Natural killer cell treated with Interleukin-12 subunit alpha and Interleukin-12 subunit beta and Interleukin-15 and Interleukin-18, amount 100 ng/mL, for 72 hours (primary cell): ENCODE measurements at regions not wholly inside any gene's neighbourhood (a gene's known extent, or its start where the extent isn't known, plus 50 kb on each side); places are given as distances from the start of the nearest gene placed in this dataset.
A peak's percentile ranks its signal among the peaks of the same experiment; 100 is the strongest.
"Not testable (repeated sequence)": the region's sequence is repeated elsewhere in the genome, so short reads cannot be mapped to it uniquely, and the experiment has no call there.

Experiments used
- ATAC-seq, 2 donors: fragments of 150-1000 bp; cut with Tn5 transposase in 1 of 2; sonication (Bioruptor Pico), chemical (Tn5 transposase) in 1 of 2; 2 replicates each; pipeline ENCODE4 v1.10.0; 2021
- DNase-seq: peaks from one replicate; pipeline ENCODE4 v3.0.0; 2022; ENCODE audit warnings: low spot score
- H3K27ac Mint-ChIP-seq, 2 donors: 1 replicate in 1 of 2; 2 replicates in 1 of 2; pipeline ENCODE4 v1.8.0; 2022; ENCODE audit warnings: mixed read lengths in 2 of 2, mild to moderate bottlenecking in 1 of 2, moderate library complexity in 1 of 2
- H3K27me3 Mint-ChIP-seq, 2 donors: 1 replicate in 1 of 2; 2 replicates in 1 of 2; pipeline ENCODE4 v1.8.0; 2022; ENCODE audit warnings: mixed read lengths in 2 of 2
- H3K36me3 Mint-ChIP-seq: one replicate; pipeline ENCODE4 v1.8.0; 2022; ENCODE audit warnings: mixed read lengths
- H3K4me1 Mint-ChIP-seq, 2 donors: 1 replicate in 1 of 2; 2 replicates in 1 of 2; pipeline ENCODE4 v1.8.0; 2022; ENCODE audit warnings: low read depth in 2 of 2, mixed read lengths in 2 of 2, mild to moderate bottlenecking in 1 of 2
- H3K4me3 Mint-ChIP-seq: one replicate; pipeline ENCODE4 v1.8.0; 2022; ENCODE audit warnings: mixed read lengths
- H3K9me3 Mint-ChIP-seq: 2 replicates; pipeline ENCODE4 v1.8.0; 2022; ENCODE audit warnings: mixed read lengths

GRCh38 chr7:142587578-142588191, 161.6 kb upstream of the PRSS1 start:
- DNase-seq (no peak), ATAC-seq (peak; percentile 79 to 83)
- Mint-ChIP-seq H3K9me3 (no peaks in the 10 kb centered on the region), H3K4me3 (no peak overlapping the region), H3K27me3 (no peaks in the 10 kb centered on the region), H3K36me3 (no peaks in the 10 kb centered on the region), H3K27ac (no peak overlapping the region), H3K4me1 (no peaks in the 10 kb centered on the region)

GRCh38 chr7:142586611-142587010, 162.7 kb upstream of the PRSS1 start:
- no peak overlapping the region for H3K4me3 Mint-ChIP-seq
- peaks cover 3 to 4% of the 10 kb centered on the region in 2 donors for H3K4me1 Mint-ChIP-seq
- no peaks in the 10 kb centered on the region for H3K27me3 Mint-ChIP-seq
- no peaks in the 10 kb centered on the region for H3K9me3 Mint-ChIP-seq
- ATAC-seq: no peak
- DNase-seq: no peak
- no peak overlapping the region for H3K27ac Mint-ChIP-seq
- no peaks in the 10 kb centered on the region for H3K36me3 Mint-ChIP-seq

- H3K4me3 Mint-ChIP-seq: no peak overlapping the region
- ATAC-seq (no peak), DNase-seq (no peak)
- H3K27me3 Mint-ChIP-seq: no peaks in the 10 kb centered on the region
- no peaks in the 10 kb centered on the region for H3K36me3 Mint-ChIP-seq
- H3K9me3 Mint-ChIP-seq: no peaks in the 10 kb centered on the region
- H3K4me1 Mint-ChIP-seq: peaks cover 7 to 11% of the 10 kb centered on the region in 2 donors
- H3K27ac Mint-ChIP-seq: no peak overlapping the region
These were observed 163.8 kb upstream of the PRSS1 start for GRCh38 chr7:142585425-142585824.

GRCh38 chr7:142584765-142585164, 164.5 kb upstream of the PRSS1 start:
- no peaks in the 10 kb centered on the region for H3K9me3 Mint-ChIP-seq
- H3K4me1 Mint-ChIP-seq: peaks cover 10 to 12% of the 10 kb centered on the region in 2 donors
- H3K27me3 Mint-ChIP-seq: no peaks in the 10 kb centered on the region
- no peak overlapping the region for H3K4me3 Mint-ChIP-seq
- ATAC-seq: no peak
- H3K27ac Mint-ChIP-seq: no peak overlapping the region
- no peaks in the 10 kb centered on the region for H3K36me3 Mint-ChIP-seq
- no peak for DNase-seq

GRCh38 chr7:142583446-142583845, 165.8 kb upstream of the PRSS1 start:
- ATAC-seq: peak in 1 of 2 donors; percentile 34
- Mint-ChIP-seq H3K4me1 (peaks cover 13 to 15% of the 10 kb centered on the region in 2 donors), H3K9me3 (no peaks in the 10 kb centered on the region), H3K4me3 (no peak overlapping the region), H3K27me3 (no peaks in the 10 kb centered on the region), H3K36me3 (no peaks in the 10 kb centered on the region), H3K27ac (no peak overlapping the region)
- DNase-seq: no peak

DNA sequence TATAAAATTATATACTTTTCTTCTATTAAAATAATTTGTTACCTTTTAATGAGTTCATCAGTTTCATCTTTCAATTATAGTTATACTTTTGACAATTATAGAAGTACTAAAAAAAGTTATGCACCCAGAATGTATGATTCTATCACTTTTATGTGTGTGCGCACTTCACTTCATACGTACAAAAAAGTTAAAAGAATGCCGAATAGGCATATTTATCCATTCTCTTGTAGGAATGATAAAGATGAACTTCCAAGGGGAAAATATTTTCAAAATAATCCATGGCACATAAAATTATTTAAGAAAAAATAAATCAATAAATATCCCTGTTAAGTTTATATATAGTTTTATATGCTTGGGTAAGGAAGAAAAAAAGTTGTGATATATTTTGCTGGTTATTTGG, 166.9 kb upstream of the PRSS1 start:
- no peaks in the 10 kb centered on the region for H3K36me3 Mint-ChIP-seq
- H3K4me3 Mint-ChIP-seq: no peak overlapping the region
- DNase-seq (no peak), ATAC-seq (no peak)
- no peak overlapping the region for H3K27ac Mint-ChIP-seq
- H3K27me3 Mint-ChIP-seq: no peaks in the 10 kb centered on the region
- no peaks in the 10 kb centered on the region for H3K9me3 Mint-ChIP-seq
- H3K4me1 Mint-ChIP-seq: peaks cover 13 to 15% of the 10 kb centered on the region in 2 donors

DNA sequence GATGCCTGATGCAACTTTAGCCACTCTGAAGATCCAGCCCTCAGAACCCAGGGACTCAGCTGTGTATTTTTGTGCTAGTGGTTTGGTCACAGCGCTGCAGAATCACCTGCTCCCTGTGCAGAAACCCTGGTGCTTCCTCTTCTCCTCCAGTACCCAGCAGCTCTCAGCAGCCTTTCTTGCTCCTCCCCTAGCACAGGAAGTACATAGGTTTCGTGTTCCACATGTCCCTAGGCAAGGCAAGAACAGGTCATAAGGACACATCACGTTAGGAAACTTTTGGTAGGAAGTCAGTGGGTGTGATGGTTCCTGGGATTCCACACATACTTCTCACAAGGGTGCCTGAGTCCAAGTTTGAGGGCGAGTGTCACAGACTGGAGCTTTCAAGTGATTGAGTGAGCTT, 167.9 kb upstream of the PRSS1 start:
- DNase-seq (no peak), ATAC-seq (peak; percentile 69 to 71)
- no peaks in the 10 kb centered on the region for H3K9me3 Mint-ChIP-seq
- peaks cover 13 to 15% of the 10 kb centered on the region in 2 donors for H3K4me1 Mint-ChIP-seq
- no peaks in the 10 kb centered on the region for H3K36me3 Mint-ChIP-seq
- no peak overlapping the region for H3K27ac Mint-ChIP-seq
- H3K4me3 Mint-ChIP-seq: no peak overlapping the region
- no peaks in the 10 kb centered on the region for H3K27me3 Mint-ChIP-seq

- Mint-ChIP-seq H3K4me1 (peaks cover 13 to 15% of the 10 kb centered on the region in 2 donors), H3K27ac (no peak overlapping the region), H3K36me3 (no peaks in the 10 kb centered on the region), H3K4me3 (no peak overlapping the region), H3K27me3 (no peaks in the 10 kb centered on the region), H3K9me3 (no peaks in the 10 kb centered on the region)
- DNase-seq (no peak), ATAC-seq (no peak)
These were observed 169.3 kb upstream of the PRSS1 start for GRCh38 chr7:142579946-142580345.

- H3K4me1 Mint-ChIP-seq, ATAC-seq, H3K27ac Mint-ChIP-seq, H3K27me3 Mint-ChIP-seq, DNase-seq, H3K4me3 Mint-ChIP-seq, H3K9me3 Mint-ChIP-seq, H3K36me3 Mint-ChIP-seq: not testable (repeated sequence)
These were observed 173.9 kb upstream of the PRSS1 start for GRCh38 chr7:142575351-142575750.

DNA sequence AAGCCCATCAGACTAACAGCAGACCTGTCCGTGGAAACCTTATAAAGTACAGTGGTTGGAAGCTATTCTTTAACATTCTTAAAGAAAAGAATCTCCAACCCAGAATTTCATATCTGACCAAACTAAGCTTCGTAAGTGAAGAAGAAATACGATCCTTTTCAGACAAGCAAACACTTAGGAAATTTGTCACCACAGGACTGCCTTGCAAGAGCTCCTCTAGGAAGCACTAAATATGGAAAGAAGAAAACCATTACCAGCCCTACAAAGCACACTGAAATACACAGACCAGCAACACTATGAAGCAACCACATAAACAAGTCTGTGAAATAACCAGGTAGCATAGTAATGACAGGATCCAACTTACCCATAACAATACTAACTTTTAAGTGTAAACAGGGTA, 177.7 kb upstream of the PRSS1 start:
- H3K27ac Mint-ChIP-seq: no peak overlapping the region
- H3K4me1 Mint-ChIP-seq: peaks cover 0 to 3% of the 10 kb centered on the region in 2 donors
- H3K4me3 Mint-ChIP-seq: no peak overlapping the region
- ATAC-seq (no peak), DNase-seq (no peak)
- no peaks in the 10 kb centered on the region for H3K9me3 Mint-ChIP-seq
- peaks cover 2 to 9% of the 10 kb centered on the region in 2 donors for H3K27me3 Mint-ChIP-seq
- H3K36me3 Mint-ChIP-seq: no peaks in the 10 kb centered on the region

GRCh38 chr7:142569851-142570250, 179.4 kb upstream of the PRSS1 start:
- no peak overlapping the region for H3K4me3 Mint-ChIP-seq
- DNase-seq (no peak), ATAC-seq (no peak)
- no peaks in the 10 kb centered on the region for H3K9me3 Mint-ChIP-seq
- no peak overlapping the region for H3K27ac Mint-ChIP-seq
- H3K27me3 Mint-ChIP-seq: peaks cover 5 to 14% of the 10 kb centered on the region in 2 donors
- H3K4me1 Mint-ChIP-seq: peaks cover 0 to 3% of the 10 kb centered on the region in 2 donors
- H3K36me3 Mint-ChIP-seq: no peaks in the 10 kb centered on the region

DNA sequence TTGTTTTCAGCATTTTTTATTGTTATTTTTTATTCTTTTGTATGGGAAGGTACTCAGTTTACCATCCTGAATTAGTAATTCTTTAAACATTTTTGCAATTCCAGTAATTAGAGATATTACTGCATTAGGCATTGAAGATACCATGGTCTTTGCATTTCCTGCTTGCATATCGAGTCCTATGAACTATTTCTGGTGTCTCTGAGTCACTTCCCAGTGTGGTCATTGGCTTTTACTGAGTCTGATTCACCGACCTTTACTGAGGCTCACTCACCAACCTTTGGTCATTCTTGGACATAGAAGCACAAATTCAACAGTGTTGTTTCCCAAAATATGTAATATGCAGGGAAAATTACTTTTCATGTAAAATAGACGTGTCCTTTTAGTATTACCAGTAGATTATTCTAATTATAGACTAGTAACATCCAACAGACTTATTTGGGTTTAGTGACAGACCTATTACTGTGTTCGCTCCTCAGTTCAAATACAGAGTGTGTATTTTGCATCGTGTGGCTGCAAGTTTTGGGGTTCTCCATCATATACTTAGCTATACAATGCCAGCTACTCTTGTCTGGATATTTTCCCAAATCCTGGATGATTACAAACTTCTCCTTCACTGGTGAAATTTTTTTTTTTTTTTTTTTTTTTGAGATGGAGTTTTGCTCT, 180.7 kb upstream of the PRSS1 start:
- ATAC-seq (peak; percentile 57 to 63), DNase-seq (no peak)
- Mint-ChIP-seq H3K27ac (no peak overlapping the region), H3K9me3 (no peaks in the 10 kb centered on the region), H3K4me3 (no peak overlapping the region), H3K27me3 (peaks cover 7 to 18% of the 10 kb centered on the region in 2 donors), H3K36me3 (no peaks in the 10 kb centered on the region), H3K4me1 (peaks cover 0 to 6% of the 10 kb centered on the region in 2 donors)

GRCh38 chr7:142567201-142568075, 181.8 kb upstream of the PRSS1 start:
- no peak for ATAC-seq
- H3K36me3 Mint-ChIP-seq: no peaks in the 10 kb centered on the region

DNA sequence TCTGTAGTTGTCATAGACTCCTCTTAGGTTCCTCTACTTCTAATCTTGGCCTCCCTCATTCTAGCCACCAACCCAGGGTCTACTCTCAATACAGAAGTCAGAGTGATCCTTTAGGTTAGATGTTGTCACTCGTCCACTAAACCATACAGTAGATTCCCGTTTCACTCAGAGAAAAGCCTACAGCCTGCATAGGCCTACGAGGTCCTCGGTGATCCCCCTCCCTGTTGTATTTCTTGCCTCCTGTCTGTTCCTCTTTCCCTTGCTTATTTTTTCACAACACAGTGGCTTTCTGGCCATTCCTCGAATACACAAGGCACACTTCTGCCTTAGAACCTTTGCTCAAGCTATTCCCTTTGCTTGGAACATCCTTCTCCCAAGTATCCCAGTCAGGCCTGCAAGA, 183.0 kb upstream of the PRSS1 start:
- ATAC-seq: no peak
- no peak overlapping the region for H3K27ac Mint-ChIP-seq

More at GRCh38 chr7:142567201-142568075, 181.8 kb upstream of the PRSS1 start:
- Mint-ChIP-seq H3K27ac (no peak overlapping the region), H3K4me1 (peaks cover 0 to 6% of the 10 kb centered on the region in 2 donors), H3K27me3 (peaks cover 8 to 23% of the 10 kb centered on the region in 2 donors), H3K4me3 (no peak overlapping the region), H3K9me3 (no peaks in the 10 kb centered on the region)
- no peak for DNase-seq

More for the DNA sequence above, 183.0 kb upstream of the PRSS1 start:
- DNase-seq: no peak
- peaks cover 0 to 6% of the 10 kb centered on the region in 2 donors for H3K4me1 Mint-ChIP-seq
- no peaks in the 10 kb centered on the region for H3K36me3 Mint-ChIP-seq
- no peaks in the 10 kb centered on the region for H3K9me3 Mint-ChIP-seq
- no peak overlapping the region for H3K4me3 Mint-ChIP-seq
- peaks cover 12 to 32% of the 10 kb centered on the region in 2 donors for H3K27me3 Mint-ChIP-seq
